ENCODE measurements at regions not wholly inside any gene's neighbourhood (a gene's known extent, or its start where the extent isn't known, plus 50 kb on each side); places are given as distances from the start of the nearest gene placed in this dataset.

DNA sequence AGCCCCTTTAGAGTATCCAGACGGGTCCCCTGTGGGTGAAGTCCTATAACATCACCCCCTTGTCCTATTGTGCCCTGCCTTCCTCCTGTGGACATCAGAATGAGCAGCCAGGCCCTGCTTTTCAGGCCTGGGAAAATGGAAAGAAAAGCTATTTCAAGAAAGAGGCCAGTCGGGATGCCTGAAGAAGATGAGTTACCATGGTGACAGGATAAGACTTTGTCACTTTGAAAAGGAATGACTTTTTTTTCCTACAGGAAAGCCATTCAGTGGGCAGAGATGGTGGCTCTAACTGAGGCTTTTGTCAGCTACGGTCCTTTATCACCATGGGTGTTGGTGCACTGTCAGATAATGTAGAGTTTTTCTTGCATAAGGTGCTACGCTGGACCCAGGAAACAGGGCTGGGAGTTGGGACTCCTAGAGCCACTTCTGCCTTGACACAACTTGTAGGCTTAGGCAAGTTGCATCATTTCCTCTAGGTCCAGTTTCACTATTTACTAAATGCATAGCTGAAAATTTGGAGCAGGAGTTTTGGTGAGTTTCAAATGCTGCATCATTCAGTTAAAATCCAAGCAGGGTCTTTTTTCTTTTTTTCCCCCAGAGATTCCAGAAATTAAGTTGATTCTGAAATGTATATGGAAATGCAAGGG, 179.0 kb upstream of the ADRA1D start:
- no peak for DNase-seq

DNA sequence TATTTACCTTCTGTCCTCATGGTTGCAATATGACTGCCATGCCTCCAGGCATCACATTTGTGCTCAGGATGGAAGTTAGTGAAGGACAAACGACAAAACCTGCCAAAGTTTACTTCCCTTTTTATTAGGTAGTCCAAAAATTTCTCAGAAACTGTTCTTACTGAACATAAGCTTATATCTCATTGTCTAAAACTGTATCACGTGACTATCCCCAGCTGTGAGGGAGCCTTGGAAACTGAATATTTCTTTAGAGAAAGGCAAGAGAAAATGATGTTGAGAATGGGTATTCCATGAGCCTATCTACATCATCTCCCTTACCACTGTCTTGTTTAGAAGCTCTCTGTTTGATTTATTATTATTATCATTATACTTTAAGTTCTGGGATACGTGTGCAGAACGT, 169.1 kb upstream of the ADRA1D start:
- no peak for DNase-seq

DNA sequence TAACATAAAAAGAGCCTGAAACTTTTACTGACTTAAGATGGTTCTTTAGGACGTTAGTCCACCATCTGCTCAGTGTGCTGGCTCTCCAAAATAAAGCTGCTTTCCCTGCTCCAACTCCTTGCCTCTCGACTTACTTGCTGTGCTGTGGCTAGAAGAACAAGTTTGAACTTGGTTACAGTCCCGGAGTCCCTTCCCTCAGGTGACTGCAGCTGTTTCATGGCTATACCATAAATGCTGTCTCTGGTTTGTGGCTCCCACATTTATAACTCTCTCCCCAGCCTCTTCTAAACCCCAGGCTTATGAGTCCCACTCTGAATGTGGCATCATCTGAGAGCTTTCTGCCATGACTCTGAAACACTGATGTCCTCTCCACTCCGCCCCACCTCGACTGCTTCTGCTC, 166.2 kb upstream of the ADRA1D start:
- DNase-seq: no peak

DNA sequence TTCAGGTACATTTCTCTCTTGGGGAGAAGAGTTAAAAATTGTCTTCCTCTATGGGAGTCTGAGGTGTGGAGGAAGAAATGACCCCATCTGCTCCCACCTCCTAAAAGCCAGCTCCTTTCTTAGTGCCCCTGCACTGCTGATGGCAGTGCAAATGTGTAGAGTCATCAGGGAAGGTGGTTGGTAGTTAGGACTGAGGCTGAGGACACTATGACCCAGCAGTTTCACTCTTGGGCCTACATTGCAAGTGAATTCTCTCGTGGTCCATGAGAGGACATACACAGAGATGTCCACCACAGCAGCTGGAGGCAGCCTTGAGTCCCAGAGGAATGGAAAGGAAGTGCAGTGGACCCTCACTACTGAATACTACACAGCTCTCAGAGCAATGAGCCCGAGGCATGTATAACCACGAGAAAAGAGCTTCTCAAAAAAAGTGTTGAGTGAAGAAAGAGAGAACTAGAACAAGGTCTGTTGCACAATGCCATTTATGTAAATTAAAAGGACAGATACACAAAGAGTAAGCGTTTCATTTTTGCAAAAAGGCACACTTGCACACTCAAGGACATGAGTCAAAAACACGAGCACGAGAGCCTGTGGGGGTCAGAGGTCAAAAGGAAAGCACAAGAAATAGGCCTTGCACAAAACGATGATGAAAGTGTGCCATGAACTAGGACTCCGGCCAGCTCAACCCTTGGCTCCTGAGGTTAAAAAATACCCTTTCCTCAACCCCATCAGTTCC, 164.4 kb upstream of the ADRA1D start:
- DNase-seq: no peak

DNA sequence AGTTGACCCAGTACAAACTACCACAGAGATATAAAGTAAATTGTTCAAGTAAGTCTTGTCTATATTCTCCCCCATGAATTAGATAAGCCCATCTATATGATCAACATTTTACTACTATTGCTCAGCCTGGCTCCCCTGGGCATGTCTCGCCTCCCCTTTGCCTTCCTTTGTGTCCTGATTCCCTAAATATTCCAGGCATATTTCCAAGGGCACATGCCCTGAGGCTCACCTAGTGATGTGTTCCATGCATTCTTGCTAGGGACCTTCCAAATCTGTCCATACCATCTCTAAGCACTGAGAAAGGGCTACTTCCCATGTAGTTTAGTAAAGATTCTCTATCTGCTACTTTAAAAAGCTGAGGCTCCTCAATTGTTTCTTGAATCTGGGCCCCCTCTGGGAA, 163.1 kb upstream of the ADRA1D start:
- DNase-seq: no peak

DNA sequence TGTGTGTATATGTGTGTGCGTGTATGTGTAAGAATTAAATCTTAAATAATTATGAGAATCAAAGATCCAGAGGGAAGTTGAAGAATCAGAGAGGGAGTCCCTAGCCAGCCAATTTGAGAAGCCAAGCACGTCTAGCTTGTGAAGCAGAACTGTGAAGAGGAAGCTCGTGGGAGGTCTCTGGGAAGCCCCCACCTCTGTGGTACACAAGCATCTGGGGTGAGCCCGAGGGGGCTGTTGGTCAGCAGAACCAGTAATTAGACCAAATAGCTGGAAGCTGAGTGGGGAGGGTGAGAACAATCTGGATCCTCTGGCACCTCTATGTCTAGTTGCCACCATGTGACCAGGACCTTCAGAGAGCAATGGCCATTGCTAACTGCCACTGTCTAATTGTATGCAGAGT, 162.7 kb upstream of the ADRA1D start:
- no peak for DNase-seq

DNA sequence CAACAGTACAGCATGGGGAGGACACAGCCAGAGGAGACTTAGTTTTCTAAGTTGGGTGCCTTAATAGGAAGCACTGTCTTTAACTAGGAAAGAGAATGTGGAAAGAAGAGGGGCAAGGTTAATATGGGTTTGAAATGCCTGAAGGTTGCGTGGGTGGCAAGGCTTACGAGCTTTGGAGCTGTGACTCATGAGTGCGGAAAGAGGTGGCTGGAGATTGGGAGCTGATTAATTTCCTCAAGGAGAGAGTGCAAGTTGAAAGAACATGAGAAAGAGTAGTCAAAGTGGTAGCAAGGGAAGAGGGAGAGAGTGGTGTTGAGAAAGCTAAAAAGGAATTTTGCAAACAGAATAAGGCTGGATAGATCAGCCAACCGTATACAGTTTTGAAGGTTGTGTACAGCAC, 157.5 kb upstream of the ADRA1D start:
- no peak for DNase-seq

DNA sequence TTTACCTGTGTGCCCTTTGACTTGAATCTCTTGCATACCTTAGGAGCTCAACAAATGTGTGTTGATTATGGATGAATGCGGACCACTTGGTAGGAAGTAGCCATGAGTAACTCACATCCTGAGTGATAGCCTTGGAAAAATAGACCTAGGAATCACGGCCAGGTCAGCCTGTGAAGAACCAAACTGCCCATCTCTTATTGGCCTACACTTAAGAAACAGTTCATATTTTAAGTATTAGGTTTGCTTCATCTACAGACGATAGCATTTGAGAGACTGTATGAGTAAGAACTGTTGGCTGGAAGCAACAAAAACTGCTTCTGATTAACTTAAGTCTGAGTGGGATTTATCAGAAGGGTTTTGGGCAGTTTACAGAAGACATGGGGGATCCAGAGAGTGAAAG, 152.5 kb upstream of the ADRA1D start:
- no peak for DNase-seq

DNA sequence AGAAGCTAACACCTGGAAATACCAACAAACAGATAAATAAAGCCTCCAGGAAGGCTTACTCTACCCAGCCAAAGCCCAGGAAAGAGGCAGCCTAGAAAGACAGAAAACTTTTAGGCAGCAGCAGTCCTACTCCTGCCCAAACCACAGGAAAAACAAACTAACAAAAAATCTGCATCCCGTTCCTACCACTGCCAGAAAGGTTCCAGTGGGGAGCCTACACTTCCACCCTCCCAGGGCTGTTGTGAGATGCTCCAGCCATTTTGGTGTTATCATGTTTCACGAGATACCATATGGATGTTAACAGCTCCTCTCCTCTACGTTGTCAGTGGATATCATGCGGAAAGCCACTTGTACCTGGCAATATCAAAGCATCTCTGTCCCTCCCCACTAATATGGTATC, 135.9 kb upstream of the ADRA1D start:
- no peak for DNase-seq

DNA sequence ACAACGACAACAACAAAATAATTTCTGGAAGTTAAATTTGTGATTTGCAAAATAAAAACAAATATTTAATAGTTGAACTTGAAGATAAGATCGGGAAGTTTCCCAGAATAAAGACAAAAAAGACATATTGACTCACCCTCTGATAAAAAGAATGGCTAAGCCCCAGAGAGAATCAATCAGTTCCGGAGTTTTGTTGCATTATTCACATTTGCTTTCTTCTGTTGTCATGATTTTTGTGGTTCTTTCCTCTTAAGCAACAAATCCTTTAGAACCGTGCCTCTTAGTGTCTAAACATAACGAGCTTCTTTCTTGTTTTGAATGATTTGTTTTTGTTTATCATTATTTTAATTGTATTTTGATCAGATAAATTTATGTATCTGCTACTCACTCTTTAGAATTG, 134.9 kb upstream of the ADRA1D start:
- no peak for DNase-seq

DNA sequence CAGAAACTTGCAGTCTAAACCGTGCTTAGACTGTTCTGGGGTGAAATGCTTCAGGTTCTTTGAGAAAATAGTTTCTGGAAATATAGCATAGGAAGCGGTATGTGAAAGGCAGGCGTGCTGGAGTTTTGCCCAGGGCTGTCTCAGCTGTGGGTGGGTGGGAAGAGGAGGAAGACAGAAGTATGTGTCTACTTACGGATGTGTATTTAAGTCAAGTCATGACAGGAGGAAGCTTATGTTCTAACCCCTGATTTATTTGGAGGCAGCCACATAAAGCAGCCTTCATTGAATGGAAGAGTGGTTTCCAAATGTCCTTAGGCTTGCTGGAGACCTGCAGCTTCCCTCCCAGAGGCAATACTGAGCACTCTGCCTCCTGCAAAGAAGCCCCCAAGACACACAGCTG, 126.8 kb upstream of the ADRA1D start:
- DNase-seq: no peak

DNA sequence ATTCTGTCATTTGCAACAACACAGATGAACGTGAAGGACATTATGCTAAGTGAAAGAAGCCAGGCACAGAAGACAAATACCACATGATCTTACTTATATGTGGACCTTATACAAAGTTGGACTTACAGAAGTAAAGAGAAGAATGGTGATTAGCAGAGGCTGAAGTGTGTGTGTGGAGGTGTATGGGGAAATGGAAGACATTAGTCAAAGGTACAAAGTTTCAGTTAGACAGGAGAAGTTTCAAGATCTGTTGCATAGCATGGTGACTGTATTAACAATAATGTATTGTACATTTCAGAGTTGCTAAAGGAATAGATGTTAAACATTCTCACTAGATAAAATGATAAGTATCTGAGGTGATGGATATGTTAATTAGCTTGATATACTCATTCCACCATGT, 124.4 kb upstream of the ADRA1D start:
- no peak for DNase-seq

DNA sequence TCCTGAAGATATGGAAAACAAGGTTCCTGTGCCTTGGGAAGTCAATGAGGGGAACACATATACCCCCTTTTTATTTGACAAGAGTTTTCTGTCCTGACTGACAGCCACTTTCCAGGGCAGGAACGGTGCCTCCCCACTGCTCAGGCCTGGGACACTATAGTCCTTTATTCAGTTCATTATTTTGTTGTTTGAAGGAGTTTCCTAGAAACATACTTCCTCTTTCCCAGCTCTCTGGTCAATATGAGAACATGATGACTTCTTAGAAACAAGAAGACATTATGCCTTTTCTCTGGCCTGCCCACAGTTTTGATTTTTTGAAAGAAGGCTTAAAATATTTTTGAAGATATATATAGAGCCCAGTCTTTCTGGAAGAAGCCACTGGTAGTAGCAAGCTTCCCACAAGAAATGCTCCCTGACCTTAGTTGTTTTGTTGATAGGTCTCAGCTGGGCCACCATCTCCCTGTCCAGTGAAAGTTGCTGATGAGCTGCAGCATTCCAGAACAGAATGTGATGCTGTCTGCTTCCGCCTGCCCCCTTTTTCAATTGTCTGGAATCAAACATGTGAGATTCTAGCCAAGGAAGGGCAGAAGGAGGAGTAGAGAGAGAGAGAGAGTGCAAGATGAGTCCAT, 122.7 kb upstream of the ADRA1D start:
- no peak for DNase-seq

DNA sequence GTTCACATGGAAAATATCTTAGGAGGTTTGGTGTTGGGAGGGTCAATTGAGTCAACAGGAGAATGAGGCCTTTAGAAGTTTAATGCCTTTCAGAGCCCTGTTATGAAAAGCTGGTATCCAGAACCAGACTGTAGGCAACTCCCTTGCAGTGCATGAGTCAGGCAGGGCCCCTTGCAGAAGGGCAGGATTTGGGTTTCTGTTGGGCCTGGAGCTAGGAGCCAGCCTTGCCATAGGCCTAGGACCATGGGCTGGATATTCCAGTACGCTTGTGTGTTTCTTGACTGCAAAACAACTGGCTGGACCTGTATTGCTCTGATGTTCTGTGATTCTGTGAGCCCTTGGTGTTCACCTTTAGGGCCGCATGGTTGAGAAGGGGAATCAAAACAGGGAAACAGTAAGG, 121.8 kb upstream of the ADRA1D start:
- DNase-seq: no peak

DNA sequence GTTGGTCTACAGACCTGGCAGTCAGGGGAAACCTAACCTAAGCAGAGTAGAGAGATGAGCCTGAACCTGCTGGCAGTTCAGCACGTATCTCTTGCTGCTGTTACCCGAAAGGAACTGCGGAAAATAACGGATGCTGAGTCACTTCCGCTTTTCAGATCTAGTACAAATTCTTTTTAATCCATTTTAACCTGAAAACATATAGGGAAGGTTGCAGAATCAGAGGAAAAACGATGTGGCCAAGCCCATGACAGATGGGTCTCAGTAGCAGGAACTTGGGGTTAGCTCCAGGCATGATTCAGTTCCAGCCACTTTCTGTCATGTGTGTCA, 120.7 kb upstream of the ADRA1D start:
- peak; percentile 50 to 64 for DNase-seq

DNA sequence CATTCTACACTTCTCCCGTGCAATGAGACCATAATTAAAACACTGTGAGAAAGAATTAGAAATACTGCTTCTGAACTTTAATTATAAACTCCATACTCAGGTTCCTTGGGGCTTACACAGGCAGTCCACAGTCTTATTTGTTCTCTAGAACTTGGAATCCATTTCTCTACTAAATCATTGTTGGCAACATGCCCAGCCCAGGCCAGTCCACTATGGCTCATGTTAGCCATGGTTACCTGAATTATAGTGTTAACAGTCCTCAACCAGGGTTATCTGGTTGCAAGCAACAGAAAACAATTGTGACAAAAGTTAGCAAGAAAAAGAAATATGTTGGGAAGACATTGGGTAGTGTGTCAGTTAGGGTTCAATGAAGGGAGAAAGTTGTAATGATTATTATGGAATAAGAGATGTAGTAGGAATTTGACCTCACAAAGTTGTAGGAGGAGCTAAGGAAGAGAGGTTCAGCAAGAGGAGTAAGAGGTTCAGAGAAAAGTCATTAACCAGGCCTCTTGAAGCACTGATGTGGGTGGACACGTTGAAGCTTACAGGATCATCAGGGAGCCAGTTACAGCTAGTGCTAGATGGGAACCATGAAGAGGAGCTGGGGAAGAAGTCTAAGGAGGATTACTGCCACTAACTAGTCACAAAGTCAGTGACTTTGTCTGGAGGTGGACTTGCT, 120.2 kb upstream of the ADRA1D start:
- no peak for DNase-seq

DNA sequence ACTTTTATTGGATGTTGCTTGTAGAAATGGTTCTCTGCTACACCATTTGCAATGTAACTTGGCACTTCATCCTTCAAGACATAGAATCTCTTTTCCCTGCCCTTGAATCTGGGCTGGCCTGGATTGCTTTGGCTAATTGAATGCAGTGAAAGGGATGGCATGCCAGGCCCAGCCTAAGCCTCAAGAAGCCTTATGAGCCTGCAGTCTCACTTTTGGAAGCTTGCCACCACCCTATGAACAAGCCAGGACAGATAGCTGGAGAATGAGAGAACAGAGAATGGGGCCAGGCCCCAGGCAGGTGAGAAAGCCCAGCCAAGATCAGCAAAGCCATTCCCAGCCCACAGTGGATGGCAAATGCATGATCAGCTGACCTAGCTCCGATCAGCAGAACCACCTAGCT, 117.0 kb upstream of the ADRA1D start:
- no peak for DNase-seq

DNA sequence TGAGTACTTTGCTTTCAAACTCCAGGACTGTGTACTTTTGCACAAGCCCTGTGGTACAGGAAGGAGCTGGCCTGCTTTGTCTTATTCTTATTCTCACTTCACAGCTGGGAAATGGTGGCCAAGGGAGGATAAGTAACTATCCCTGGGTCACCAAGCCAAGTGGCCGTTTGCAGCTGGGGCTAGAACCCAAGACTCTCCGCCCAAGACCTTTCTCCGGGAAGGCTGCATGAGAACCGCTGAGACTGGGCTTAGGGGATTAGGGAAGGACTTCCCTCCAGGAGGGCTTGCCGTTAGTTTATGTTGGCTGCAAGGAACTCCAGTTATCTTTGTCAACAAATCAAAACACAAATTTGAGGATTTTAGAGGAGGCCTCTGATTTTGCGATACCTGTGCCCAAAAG, 109.5 kb upstream of the ADRA1D start:
- no peak for DNase-seq

DNA sequence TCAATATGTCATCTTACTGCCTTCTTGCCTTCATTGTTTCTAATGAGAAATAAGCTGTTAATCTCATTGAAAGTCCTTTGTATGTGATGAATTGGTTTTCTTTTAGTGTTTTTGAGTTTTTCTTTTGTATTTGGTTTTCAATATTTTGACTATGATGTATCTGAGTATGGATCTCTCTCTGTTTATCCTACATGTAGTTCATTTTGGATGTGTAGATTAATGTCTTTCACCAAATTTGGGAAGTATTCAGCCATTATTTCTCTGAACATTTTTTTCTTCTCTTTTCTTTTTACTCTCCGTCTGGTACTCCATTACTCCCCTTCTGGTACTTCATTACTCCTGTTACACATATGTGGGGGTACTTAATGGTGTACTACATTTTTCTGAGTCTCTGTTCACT, 103.3 kb upstream of the ADRA1D start:
- DNase-seq: no peak

DNA sequence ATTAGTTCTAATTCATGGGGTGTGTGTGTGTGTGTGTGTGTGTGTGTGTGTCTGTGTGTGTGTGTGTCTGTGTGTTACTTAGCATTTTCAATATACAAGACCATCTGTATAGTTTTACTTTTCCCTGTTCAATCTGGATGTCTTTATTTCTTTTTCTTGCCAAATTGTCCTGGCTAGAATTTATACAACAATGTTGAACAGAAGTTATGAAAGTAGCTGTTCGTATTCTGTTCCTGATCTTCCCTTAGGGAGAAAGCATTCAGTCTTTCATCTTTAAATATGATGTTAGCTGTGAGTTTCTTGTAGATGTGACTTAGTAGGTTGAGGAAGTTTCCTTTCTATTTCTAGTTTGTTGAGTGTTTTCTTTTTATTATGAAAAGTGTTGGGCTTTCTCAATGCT, 101.0 kb upstream of the ADRA1D start:
- no peak for DNase-seq

DNA sequence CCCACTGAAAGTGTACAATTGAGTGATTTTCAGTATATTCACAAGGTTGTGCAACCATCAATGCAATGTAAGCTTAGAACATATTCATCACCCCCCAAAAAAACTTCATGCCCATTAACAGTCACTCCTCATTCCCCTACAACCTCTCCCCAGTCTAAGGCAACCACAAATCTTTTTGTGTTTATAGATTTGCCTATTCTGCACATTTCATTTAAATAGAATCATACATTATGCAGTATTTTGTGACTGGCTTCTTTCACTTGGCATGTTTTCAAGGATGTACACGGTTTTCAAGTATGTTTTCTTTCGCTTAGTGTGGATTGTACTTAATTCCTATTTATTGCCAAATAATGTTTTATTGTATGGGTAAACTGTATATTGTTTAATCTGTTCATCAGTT, 95.6 kb upstream of the ADRA1D start:
- no peak for DNase-seq

DNA sequence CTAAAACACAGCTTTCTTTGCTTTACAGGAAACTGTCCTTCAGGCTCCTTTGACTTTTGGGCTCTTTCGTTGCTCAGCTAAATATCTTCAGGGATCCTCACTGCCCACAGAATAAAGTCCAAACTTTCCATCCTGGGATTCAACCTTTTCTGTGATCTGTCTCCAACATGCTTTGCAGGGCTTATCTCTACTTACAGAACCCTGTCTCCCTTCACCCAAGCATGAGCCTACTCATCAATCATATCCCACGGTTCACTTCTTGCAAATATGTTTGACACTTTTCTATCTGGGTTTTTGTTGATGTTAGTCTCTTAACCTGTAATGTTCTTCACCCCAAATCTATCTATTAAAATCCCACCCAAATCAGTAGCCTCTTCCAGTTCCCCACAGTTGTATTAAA, 93.5 kb upstream of the ADRA1D start:
- DNase-seq: no peak

DNA sequence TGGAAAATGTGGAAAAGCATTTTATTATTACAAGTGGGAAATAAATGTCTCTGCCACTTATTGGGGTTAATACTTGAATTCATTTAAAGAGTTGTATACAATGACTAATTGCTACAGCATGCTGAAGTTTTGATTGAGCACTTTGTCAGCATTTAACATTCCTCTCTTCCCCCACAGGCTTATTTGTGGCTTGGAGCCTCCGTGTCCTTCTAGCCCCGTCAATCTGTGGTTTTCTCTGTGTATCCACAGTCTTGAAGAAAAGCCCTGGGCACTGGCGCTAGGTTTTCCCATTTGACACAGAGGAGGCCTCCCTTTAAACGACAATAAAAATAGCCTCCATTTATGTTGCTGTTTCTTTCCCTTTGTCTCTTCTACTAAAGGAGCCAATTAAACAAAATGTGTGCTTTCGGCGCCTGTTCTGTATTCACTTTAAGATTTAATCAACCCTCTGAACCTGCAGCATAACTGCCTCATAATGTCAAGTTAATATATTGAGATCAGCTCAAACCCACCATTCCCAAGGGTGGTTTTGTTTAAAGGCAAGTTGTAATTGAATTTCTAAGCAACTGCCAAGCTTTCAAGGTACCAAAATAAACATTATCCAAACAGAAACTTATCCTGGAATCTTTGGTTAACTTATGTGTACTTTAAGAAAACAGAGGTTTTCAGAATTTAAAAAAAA, 92.9 kb upstream of the ADRA1D start:
- DNase-seq: no peak

DNA sequence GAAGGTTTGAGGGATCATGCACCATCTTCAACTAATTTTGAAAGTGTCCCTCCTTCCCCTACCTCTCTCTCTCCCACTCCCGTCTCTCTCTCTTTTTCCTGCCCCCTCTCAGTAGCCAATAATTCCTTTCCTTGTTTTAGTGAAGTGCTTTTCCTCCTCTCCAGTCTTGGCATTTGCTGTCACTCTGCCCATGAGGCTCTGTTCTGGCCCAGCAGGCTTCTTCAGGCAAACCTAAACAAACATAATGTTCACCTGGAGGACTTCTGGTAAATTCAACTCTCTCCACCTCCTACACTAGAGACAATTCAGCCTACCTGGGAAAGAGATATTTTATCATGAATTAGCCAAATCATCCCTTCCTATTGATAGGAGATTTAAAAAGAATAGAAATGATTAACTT, 86.6 kb upstream of the ADRA1D start:
- DNase-seq: no peak

Measured in activated T-cell treated with anti-CD3 and anti-CD28 coated beads, Interleukin-2, amount 50 U/mL, for 48 hours (primary cell).